T-cell (primary cell): ENCODE measurements at regions not wholly inside any gene's neighbourhood (a gene's known extent, or its start where the extent isn't known, plus 50 kb on each side); places are given as distances from the start of the nearest gene placed in this dataset.
A peak's percentile ranks its signal among the peaks of the same experiment; 100 is the strongest.

Source experiments
- ATAC-seq, 4 experiments: fragments of 200-7000 bp in 3 of 4; fragments of 150-1000 bp in 1 of 4; cut with Tn5 transposase; replicated peaks in 1 of 4; 1 replicate in 3 of 4; 2 replicates in 1 of 4; pipeline ENCODE4 v1.10.0; 2021; ENCODE audit warnings: moderate library complexity in 3 of 4, mild to moderate bottlenecking in 2 of 4, moderate number of reproducible peaks in 1 of 4
- CTCF ChIA-PET, 2 donors: fragments of 300-600 bp; sonication (Branson Sonifier 250); formaldehyde crosslinking; loops; one replicate each; lab custom pipeline; 2022; ENCODE audit warnings: antibody characterized with exemption in 2 of 2; lab: Charles Lee
- POLR2A ChIA-PET, 2 donors: fragments of 300-600 bp; sonication (Branson Sonifier 250); formaldehyde crosslinking; loops; one replicate each; lab custom pipeline; 2022; ENCODE audit warnings: antibody characterized with exemption in 2 of 2; lab: Charles Lee
- DNase-seq, 35 experiments: peaks; one replicate each; pipeline versions ENCODE4 v3.0.0 to v3.0.0-alpha.2; 2013 to 2023
- H3K27ac ChIP-seq: one replicate; pipeline ENCODE4 v1.5.1; 2013; ENCODE audit warnings: low read length
- H3K27me3 ChIP-seq, 2 experiments: replicated peaks in 1 of 2; 1 replicate in 1 of 2; 2 replicates in 1 of 2; pipeline versions ENCODE4 v1.6.1 to v1.7.0; 2013; ENCODE audit warnings: low read length in 1 of 2, mixed read lengths in 1 of 2; ENCODE audit not compliant: control insufficient read depth in 2 of 2, insufficient read depth in 2 of 2; ENCODE audit errors: extremely low read depth in 1 of 2
- H3K36me3 ChIP-seq, 2 donors: 1 replicate in 1 of 2; 2 replicates in 1 of 2; pipeline versions ENCODE4 v1.6.1 to v1.7.0; 2013; ENCODE audit warnings: low read length in 1 of 2; ENCODE audit not compliant: control insufficient read depth in 2 of 2, insufficient read depth in 1 of 2; ENCODE audit errors: extremely low read depth in 1 of 2
- H3K4me1 ChIP-seq, 2 experiments: 1 replicate in 1 of 2; 2 replicates in 1 of 2; pipeline versions ENCODE4 v1.6.1 to v1.7.0; 2013; ENCODE audit warnings: low read length in 2 of 2, mixed read lengths in 1 of 2; ENCODE audit not compliant: insufficient read depth in 2 of 2, control insufficient read depth in 1 of 2; ENCODE audit errors: extremely low read depth in 1 of 2
- H3K4me3 ChIP-seq, 2 donors: 1 replicate in 1 of 2; 2 replicates in 1 of 2; pipeline versions ENCODE4 v1.5.1 to v1.7.0; 2013; ENCODE audit warnings: mild to moderate bottlenecking in 2 of 2, low read length in 1 of 2, moderate library complexity in 1 of 2; ENCODE audit not compliant: control insufficient read depth in 1 of 2; ENCODE audit errors: extremely low read depth in 1 of 2
- H3K9me3 ChIP-seq: 2 replicates; pipeline ENCODE4 v1.7.0; 2013
- H3K27ac Mint-ChIP-seq, 2 donors: one replicate each; pipeline ENCODE4 v1.8.0; 2020 to 2021; ENCODE audit warnings: mild to moderate bottlenecking in 2 of 2, mixed read lengths in 2 of 2
- H3K27me3 Mint-ChIP-seq, 2 donors: one replicate each; pipeline ENCODE4 v1.8.0; 2021 to 2022; ENCODE audit warnings: mixed read lengths in 2 of 2
- H3K36me3 Mint-ChIP-seq: one replicate; pipeline ENCODE4 v1.8.0; 2021; ENCODE audit warnings: mixed read lengths
- H3K4me1 Mint-ChIP-seq, 3 donors: one replicate each; pipeline ENCODE4 v1.8.0; 2020 to 2022; ENCODE audit warnings: mixed read lengths in 3 of 3, mild to moderate bottlenecking in 1 of 3
- H3K4me3 Mint-ChIP-seq, 3 donors: one replicate each; pipeline ENCODE4 v1.8.0; 2020 to 2022; ENCODE audit warnings: mild to moderate bottlenecking in 3 of 3, mixed read lengths in 3 of 3, moderate library complexity in 3 of 3
- H3K9me3 Mint-ChIP-seq, 3 donors: one replicate each; pipeline ENCODE4 v1.8.0; 2020 to 2022; ENCODE audit warnings: mixed read lengths in 3 of 3
- WGBS: methylation state at CpG from one replicate; pipeline ENCODE4 v1.1.5; 2013; ENCODE audit warnings: missing lambda C conversion rate; ENCODE audit not compliant: insufficient coverage; 5-methylcytosine and 5-hydroxymethylcytosine counted together

GRCh38 chr20:6644813-6645628, 122.5 kb upstream of the BMP2 start:
- Histone ChIP-seq H3K9me3 (no peaks in the 10 kb centered on the region), H3K4me1 (no peaks in the 10 kb centered on the region), H3K4me3 (no peak overlapping the region), H3K36me3 (no peaks in the 10 kb centered on the region), H3K27me3 (peaks cover 0 to 2% of the 10 kb centered on the region in 2 experiments), H3K27ac (no peak overlapping the region)
- Mint-ChIP-seq H3K36me3 (no peaks in the 10 kb centered on the region), H3K27ac (no peak overlapping the region), H3K27me3 (no peaks in the 10 kb centered on the region), H3K4me1 (no peaks in the 10 kb centered on the region), H3K4me3 (no peak overlapping the region), H3K9me3 (peaks cover 8 to 17% (median 13%) of the 10 kb centered on the region in 3 donors)
- no peak for DNase-seq
- ATAC-seq, result no peak
- WGBS, result 51% methylated on average over 4 of the region's 10 CpGs
- ChIA-PET POLR2A (no interaction called here), CTCF (no interaction called here)

- H3K27me3 ChIP-seq, result no peaks in the 10 kb centered on the region
- H3K4me1 ChIP-seq, result no peaks in the 10 kb centered on the region
- H3K4me3 Mint-ChIP-seq, result no peak overlapping the region
- H3K27me3 Mint-ChIP-seq, result no peaks in the 10 kb centered on the region
- DNase-seq, result no peak
- H3K9me3 Mint-ChIP-seq, result peaks cover 8 to 19% (median 17%) of the 10 kb centered on the region in 3 donors
- H3K36me3 Mint-ChIP-seq, result no peaks in the 10 kb centered on the region
- no peaks in the 10 kb centered on the region for H3K9me3 ChIP-seq
- no peak overlapping the region for H3K27ac ChIP-seq
- POLR2A ChIA-PET, result no interaction called here
- CTCF ChIA-PET, result no interaction called here
- no peaks in the 10 kb centered on the region for H3K36me3 ChIP-seq
- H3K27ac Mint-ChIP-seq, result no peak overlapping the region
- ATAC-seq, result no peak
- H3K4me3 ChIP-seq, result no peak overlapping the region
- 55% methylated on average over 3 of the region's 5 CpGs for WGBS
- H3K4me1 Mint-ChIP-seq, result no peaks in the 10 kb centered on the region
Observed at GRCh38 chr20:6641012-6641411, 126.5 kb upstream of the BMP2 start.

GRCh38 chr20:6637160-6637579, 130.3 kb upstream of the BMP2 start:
- Mint-ChIP-seq H3K9me3 (peaks cover 13 to 32% (median 26%) of the 10 kb centered on the region in 3 donors), H3K36me3 (no peaks in the 10 kb centered on the region), H3K4me3 (no peak overlapping the region), H3K4me1 (no peaks in the 10 kb centered on the region), H3K27ac (no peak overlapping the region), H3K27me3 (peaks cover 0 to 4% of the 10 kb centered on the region in 2 donors)
- Histone ChIP-seq H3K27me3 (no peaks in the 10 kb centered on the region), H3K4me1 (no peaks in the 10 kb centered on the region), H3K27ac (no peak overlapping the region), H3K9me3 (no peaks in the 10 kb centered on the region), H3K4me3 (no peak overlapping the region), H3K36me3 (no peaks in the 10 kb centered on the region)
- ATAC-seq, result no peak
- CTCF ChIA-PET, result no interaction called here
- no peak for DNase-seq
- POLR2A ChIA-PET, result no interaction called here

- Mint-ChIP-seq H3K27ac (no peak overlapping the region), H3K4me3 (no peak overlapping the region), H3K9me3 (peaks cover 17 to 32% (median 26%) of the 10 kb centered on the region in 3 donors), H3K27me3 (peaks cover 0 to 4% of the 10 kb centered on the region in 2 donors), H3K4me1 (no peaks in the 10 kb centered on the region), H3K36me3 (no peaks in the 10 kb centered on the region)
- WGBS, result 64% methylated on average over 2 of the region's 8 CpGs
- DNase-seq, result no peak
- H3K27me3 ChIP-seq, result no peaks in the 10 kb centered on the region
- H3K4me1 ChIP-seq, result no peaks in the 10 kb centered on the region
- no peak overlapping the region for H3K4me3 ChIP-seq
- H3K9me3 ChIP-seq, result no peaks in the 10 kb centered on the region
- H3K27ac ChIP-seq, result no peak overlapping the region
- POLR2A ChIA-PET, result no interaction called here
- no peak for ATAC-seq
- CTCF ChIA-PET, result no interaction called here
- no peaks in the 10 kb centered on the region for H3K36me3 ChIP-seq
Observed at GRCh38 chr20:6636209-6637159, 131.0 kb upstream of the BMP2 start.

DNA sequence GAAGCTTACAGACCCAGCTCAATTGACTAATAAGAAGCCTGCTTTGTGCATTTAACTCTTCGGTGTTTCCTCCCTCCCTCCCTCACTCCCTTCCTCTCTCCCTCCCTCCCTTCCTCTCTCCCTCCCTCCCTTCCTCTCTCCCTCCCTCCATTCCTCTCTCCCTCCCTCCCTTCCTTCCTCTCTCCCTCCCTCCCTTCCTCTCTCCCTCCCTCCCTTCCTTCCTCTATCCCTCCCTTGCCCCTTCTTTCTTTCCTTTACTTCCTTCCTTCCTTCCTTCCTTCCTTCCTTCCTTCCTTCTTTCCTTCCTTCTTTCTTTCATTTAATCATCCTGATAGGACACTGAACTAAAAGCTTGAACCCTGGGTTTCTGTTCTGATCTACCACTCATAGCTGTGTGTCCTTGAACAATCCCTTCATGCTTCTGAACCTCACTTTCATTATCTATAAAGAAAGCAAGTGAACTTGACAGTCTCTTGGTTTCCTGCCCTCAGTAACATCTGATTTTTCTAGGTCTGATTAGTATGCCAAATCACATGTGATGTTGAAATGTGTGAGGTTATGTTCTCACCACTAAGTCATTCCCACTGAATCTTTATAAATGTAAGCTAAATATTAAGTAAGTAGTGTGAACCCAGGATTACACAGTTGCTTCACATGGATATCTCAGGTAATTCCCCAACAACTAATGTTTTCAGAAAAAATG, 132.3 kb upstream of the BMP2 start:
- Mint-ChIP-seq H3K9me3 (peaks cover 17 to 26% (median 19%) of the 10 kb centered on the region in 3 donors), H3K4me1 (no peaks in the 10 kb centered on the region), H3K4me3 (no peak overlapping the region), H3K36me3 (no peaks in the 10 kb centered on the region), H3K27me3 (peaks cover 0 to 4% of the 10 kb centered on the region in 2 donors), H3K27ac (no peak overlapping the region)
- CTCF ChIA-PET, result no interaction called here
- Histone ChIP-seq H3K4me3 (no peak overlapping the region), H3K27ac (no peak overlapping the region), H3K9me3 (no peaks in the 10 kb centered on the region), H3K36me3 (no peaks in the 10 kb centered on the region), H3K4me1 (no peaks in the 10 kb centered on the region), H3K27me3 (no peaks in the 10 kb centered on the region)
- ATAC-seq (no peak), DNase-seq (no peak)
- 77% methylated on average over 1 of the region's 1 CpG for WGBS
- POLR2A ChIA-PET, result interaction anchor here in 1 of 2 donors (0.9 kb wide), 1 partner anchor 36 kb away, joined by 5 read pairs; no protein-coding TSS in a partner anchor

DNA sequence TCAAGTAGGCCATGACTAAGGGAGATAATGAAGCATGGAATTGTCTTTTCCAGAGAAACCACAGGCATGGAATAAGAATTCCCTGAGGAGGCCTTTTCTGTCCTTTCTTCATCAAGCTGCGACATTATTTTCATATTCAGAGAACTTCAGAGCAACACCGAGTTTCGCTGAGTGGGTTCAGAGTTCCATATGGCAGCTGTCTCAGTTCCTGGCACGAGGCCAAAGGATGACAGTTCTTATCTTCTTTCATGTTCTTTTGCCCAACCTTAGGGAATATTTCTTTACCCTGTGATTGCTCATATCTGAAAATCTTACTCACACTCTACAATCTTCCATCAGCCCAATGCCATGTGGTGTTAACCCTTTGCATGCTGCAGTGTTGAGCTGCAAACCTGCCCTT, 135.3 kb upstream of the BMP2 start:
- peaks cover 0 to 4% of the 10 kb centered on the region in 2 donors for H3K27me3 Mint-ChIP-seq
- peak in 1 of 35 experiments; percentile 1 for DNase-seq

More for the DNA sequence above, 135.3 kb upstream of the BMP2 start:
- Mint-ChIP-seq H3K9me3 (peaks cover 18 to 31% (median 22%) of the 10 kb centered on the region in 3 donors), H3K36me3 (no peaks in the 10 kb centered on the region), H3K4me3 (no peak overlapping the region), H3K4me1 (no peaks in the 10 kb centered on the region), H3K27ac (no peak overlapping the region)
- Histone ChIP-seq H3K4me1 (no peaks in the 10 kb centered on the region), H3K4me3 (no peak overlapping the region), H3K27me3 (no peaks in the 10 kb centered on the region), H3K36me3 (no peaks in the 10 kb centered on the region), H3K9me3 (no peaks in the 10 kb centered on the region), H3K27ac (no peak overlapping the region)
- ChIA-PET POLR2A (no interaction called here), CTCF (no interaction called here)
- WGBS, result 97% methylated on average over 3 of the region's 4 CpGs
- no peak for ATAC-seq
